ENCODE measurements at regions not wholly inside any gene's neighbourhood (a gene's known extent, or its start where the extent isn't known, plus 50 kb on each side); places are given as distances from the start of the nearest gene placed in this dataset.

DNA sequence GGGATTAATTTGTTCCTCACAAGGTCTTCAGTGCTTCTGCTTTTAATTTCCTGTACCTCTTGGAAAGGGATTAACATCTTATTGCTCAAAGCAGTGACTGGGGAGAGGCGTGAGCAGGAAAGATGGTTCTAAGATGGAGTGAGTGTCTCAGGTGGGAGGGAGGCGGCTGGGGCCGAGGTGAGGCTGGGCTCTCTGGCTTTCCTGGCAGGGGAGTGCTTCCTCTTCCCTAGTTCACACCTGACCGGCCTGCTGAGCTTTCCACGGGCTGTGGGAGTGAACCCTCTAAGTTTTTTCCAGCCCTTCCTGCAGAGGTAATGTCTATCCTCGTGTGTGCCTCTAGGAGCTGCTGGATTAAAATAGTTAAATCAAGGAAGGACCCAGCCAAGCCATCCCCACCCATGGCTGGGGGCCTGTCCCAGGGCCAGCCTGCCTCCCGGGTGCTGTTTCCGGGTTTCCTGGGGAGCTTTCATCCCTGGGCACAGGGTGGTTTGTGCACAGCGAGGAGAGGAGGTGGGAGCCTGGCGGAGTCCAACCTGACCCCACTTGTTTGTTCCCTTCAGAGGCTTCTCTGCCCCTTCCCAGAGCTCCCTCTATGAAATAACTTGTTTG is 179.1 kb downstream of the TFAP2C start:
- H3K9me3 ChIP-seq, result no peaks in the 10 kb centered on the region
- no peaks in the 10 kb centered on the region for H3K4me1 ChIP-seq
- no peaks in the 10 kb centered on the region for H3K36me3 ChIP-seq
- TF ChIP-seq CTCF (IDR thresholded peaks at IDR 0.05), result no peak
- no peak overlapping the region for H3K4me3 ChIP-seq
- no peak for DNase-seq (ENCODE audit: low spot score)
- no peaks in the 10 kb centered on the region for H3K27me3 ChIP-seq
- H3K27ac ChIP-seq, result no peak overlapping the region

DNA sequence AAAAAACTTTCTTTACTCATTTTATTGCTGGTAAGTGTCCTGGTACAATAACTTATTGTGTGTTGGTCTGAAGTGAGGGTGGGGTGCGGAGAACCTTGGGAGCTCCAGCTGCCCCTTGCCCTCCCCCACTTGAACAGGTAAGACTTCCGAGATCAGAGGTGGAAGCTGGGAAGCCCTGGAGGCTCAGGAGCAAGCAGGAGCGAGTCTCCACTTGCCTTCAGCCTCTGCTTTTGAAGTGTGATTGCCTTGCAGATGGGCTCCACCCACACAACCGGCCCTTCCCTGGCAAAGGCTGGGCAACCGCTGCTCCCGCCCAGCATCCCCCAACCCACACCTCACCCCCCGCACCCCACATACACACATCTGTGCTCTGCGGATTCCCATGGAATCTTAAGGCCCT is 179.6 kb downstream of the TFAP2C start:
- H3K27ac ChIP-seq, result no peak overlapping the region
- TF ChIP-seq CTCF (IDR thresholded peaks at IDR 0.05), result no peak
- no peak for DNase-seq (ENCODE audit: low spot score)
- no peaks in the 10 kb centered on the region for H3K27me3 ChIP-seq
- no peaks in the 10 kb centered on the region for H3K9me3 ChIP-seq
- H3K4me1 ChIP-seq, result no peaks in the 10 kb centered on the region
- no peak overlapping the region for H3K4me3 ChIP-seq
- no peaks in the 10 kb centered on the region for H3K36me3 ChIP-seq

DNA sequence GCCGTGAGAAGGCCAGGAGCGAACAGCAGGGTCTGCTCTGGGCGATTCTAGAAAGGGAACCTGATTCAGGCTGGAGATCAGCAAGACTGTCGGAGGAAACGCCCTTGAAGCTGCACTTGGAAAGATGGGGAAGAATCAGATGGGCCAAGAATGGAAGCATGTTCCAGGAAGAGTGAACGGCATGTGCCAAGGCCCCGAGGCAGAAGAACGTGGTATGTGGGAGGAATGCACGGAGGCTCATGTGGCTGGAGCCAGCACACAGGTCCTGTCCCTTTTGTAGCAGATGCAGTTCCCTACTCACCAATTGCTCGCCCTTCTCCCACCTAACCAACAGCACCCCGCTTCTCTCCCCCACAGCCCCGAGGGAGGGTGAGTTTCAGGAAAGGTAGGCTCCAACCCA is 180.6 kb downstream of the TFAP2C start:
- no peaks in the 10 kb centered on the region for H3K27me3 ChIP-seq
- H3K27ac ChIP-seq, result no peak overlapping the region
- DNase-seq (ENCODE audit: low spot score), result no peak
- H3K9me3 ChIP-seq, result no peaks in the 10 kb centered on the region
- H3K36me3 ChIP-seq, result no peaks in the 10 kb centered on the region
- H3K4me1 ChIP-seq, result no peaks in the 10 kb centered on the region
- H3K4me3 ChIP-seq, result no peak overlapping the region
- no peak for TF ChIP-seq CTCF (IDR thresholded peaks at IDR 0.05)

DNA sequence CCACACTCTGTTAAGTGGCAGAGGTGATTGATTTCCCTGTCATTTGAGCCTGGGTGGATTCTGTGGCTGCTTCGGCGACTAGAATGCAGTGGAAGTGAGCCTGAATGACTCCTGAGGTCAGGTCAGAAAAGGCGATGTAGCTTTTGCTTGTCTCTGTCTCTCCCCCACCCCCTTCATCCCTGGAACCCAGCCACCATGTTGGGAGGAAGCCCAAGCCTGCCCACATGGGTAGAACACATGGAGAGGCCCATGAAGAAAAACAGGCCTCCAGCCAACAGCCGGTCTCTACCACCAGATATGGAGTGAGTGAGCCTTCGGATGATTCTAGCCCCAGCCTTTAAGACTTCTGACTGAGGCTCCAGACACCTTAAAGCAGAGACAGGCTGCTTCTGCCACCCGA is 181.0 kb downstream of the TFAP2C start:
- H3K27ac ChIP-seq, result no peak overlapping the region
- H3K4me1 ChIP-seq, result no peaks in the 10 kb centered on the region
- no peaks in the 10 kb centered on the region for H3K36me3 ChIP-seq
- no peaks in the 10 kb centered on the region for H3K27me3 ChIP-seq
- no peak for DNase-seq (ENCODE audit: low spot score)
- H3K4me3 ChIP-seq, result no peak overlapping the region
- no peaks in the 10 kb centered on the region for H3K9me3 ChIP-seq
- TF ChIP-seq CTCF (IDR thresholded peaks at IDR 0.05), result no peak

GRCh38 chr20:56815796-56816195 is 186.7 kb downstream of the TFAP2C start:
- Histone ChIP-seq H3K9me3 (no peaks in the 10 kb centered on the region), H3K27me3 (no peaks in the 10 kb centered on the region)

More at GRCh38 chr20:56815796-56816195, 186.7 kb downstream of the TFAP2C start:
- Histone ChIP-seq H3K36me3 (no peaks in the 10 kb centered on the region), H3K4me1 (no peaks in the 10 kb centered on the region), H3K27ac (no peak overlapping the region), H3K4me3 (no peak overlapping the region)
- TF ChIP-seq CTCF (IDR thresholded peaks at IDR 0.05), result no peak
- DNase-seq (ENCODE audit: low spot score), result no peak
